GM23248 (cell line): ENCODE measurements at regions not wholly inside any gene's neighbourhood (a gene's known extent, or its start where the extent isn't known, plus 50 kb on each side); places are given as distances from the start of the nearest gene placed in this dataset.
A peak's percentile ranks its signal among the peaks of the same experiment; 100 is the strongest.

Experiments
- DNase-seq: peaks from one replicate; pipeline ENCODE4 v3.0.0-alpha.2; 2015
- H2AFZ ChIP-seq: fragments of 200-600 bp; sonication (generic); 2 replicates; pipeline ENCODE4 v1.6.1; 2016; ENCODE audit warnings: antibody characterized with exemption
- H3F3A ChIP-seq: fragments of 200-600 bp; sonication (generic); 2 replicates; pipeline ENCODE4 v1.6.1; 2016; ENCODE audit warnings: mild to moderate bottlenecking, antibody characterized with exemption, mixed run types; ENCODE audit not compliant: insufficient read depth
- H3K27ac ChIP-seq: fragments of 200-600 bp; sonication (generic); 2 replicates; pipeline ENCODE4 v1.5.1; 2016; ENCODE audit warnings: mild to moderate bottlenecking
- H3K27me3 ChIP-seq: fragments of 200-600 bp; sonication (generic); replicated peaks from 2 replicates; pipeline ENCODE4 v1.6.1; 2016; ENCODE audit warnings: mild to moderate bottlenecking; ENCODE audit not compliant: insufficient read depth
- H3K36me3 ChIP-seq: fragments of 200-600 bp; sonication (generic); 2 replicates; pipeline ENCODE4 v1.6.1; 2016; ENCODE audit warnings: low read depth, mild to moderate bottlenecking
- H3K4me1 ChIP-seq: fragments of 200-600 bp; sonication (generic); 2 replicates; pipeline ENCODE4 v1.6.1; 2016; ENCODE audit warnings: mild to moderate bottlenecking; ENCODE audit not compliant: insufficient read depth
- H3K4me2 ChIP-seq: fragments of 200-600 bp; sonication (generic); one replicate; pipeline ENCODE4 v1.6.1; 2016; ENCODE audit warnings: mild to moderate bottlenecking; ENCODE audit not compliant: unreplicated experiment
- H3K4me3 ChIP-seq: fragments of 200-600 bp; sonication (generic); 2 replicates; pipeline ENCODE4 v1.5.1; 2016; ENCODE audit warnings: mild to moderate bottlenecking
- H3K79me2 ChIP-seq: fragments of 200-600 bp; sonication (generic); 2 replicates; pipeline ENCODE4 v1.6.1; 2016; ENCODE audit warnings: mild to moderate bottlenecking; ENCODE audit not compliant: insufficient read depth
- H3K9ac ChIP-seq: fragments of 200-600 bp; sonication (generic); 2 replicates; pipeline ENCODE4 v1.6.1; 2016; ENCODE audit warnings: mild to moderate bottlenecking
- H3K9me2 ChIP-seq: fragments of 200-600 bp; sonication (generic); 2 replicates; pipeline ENCODE4 v1.6.1; 2016; ENCODE audit warnings: mixed run types, mild to moderate bottlenecking, moderate library complexity; ENCODE audit not compliant: insufficient read depth
- H3K9me3 ChIP-seq: fragments of 200-600 bp; sonication (generic); one replicate; pipeline ENCODE4 v1.6.1; 2017; ENCODE audit warnings: low read depth
- H4K20me1 ChIP-seq: fragments of 200-600 bp; sonication (generic); 2 replicates; pipeline ENCODE4 v1.6.0; 2016; ENCODE audit not compliant: insufficient read depth
- EZH2 ChIP-seq: fragments of 200-600 bp; sonication (generic); IDR thresholded peaks from 2 replicates; pipeline ENCODE4 v1.6.1; 2018; ENCODE audit warnings: antibody characterized with exemption, mild to moderate bottlenecking; ENCODE audit not compliant: insufficient read depth, poor library complexity, severe bottlenecking
- EZH2phosphoT487 ChIP-seq: fragments of 200-600 bp; sonication (generic); IDR thresholded peaks from 2 replicates; pipeline ENCODE4 v1.6.1; 2018; ENCODE audit warnings: antibody characterized with exemption, moderate library complexity, mild to moderate bottlenecking, low read depth; ENCODE audit not compliant: insufficient read depth
- WGBS, 2 experiments: methylation state at CpG; one replicate each; pipeline ENCODE4 v1.1.6; 2015 to 2017; ENCODE audit warnings: low lambda C conversion rate in 2 of 2, low coverage in 1 of 2; ENCODE audit errors: missing lambda C conversion rate in 2 of 2; 5-methylcytosine and 5-hydroxymethylcytosine counted together
- in situ Hi-C: fragments of 300-500 bp; cut with MboI; formaldehyde crosslinking; loops from 2 replicates; pipeline ENCODE4 v1.15.0; 2020

- Histone ChIP-seq H3K4me3 (no peak overlapping the region), H3K4me2 (no peak overlapping the region), H3K4me1 (peaks cover 14% of the 10 kb centered on the region), H3K27me3 (no peaks in the 10 kb centered on the region), H3K36me3 (no peaks in the 10 kb centered on the region), H3K9me2 (no peaks in the 10 kb centered on the region), H3K79me2 (no peaks in the 10 kb centered on the region), H3K9ac (no peak overlapping the region), H3K9me3 (no peaks in the 10 kb centered on the region), H2AFZ (no peak overlapping the region), H3K27ac (no peak overlapping the region), H3F3A (peaks cover 9% of the 10 kb centered on the region; the same call in 1 of the 2 replicates), H4K20me1 (no peaks in the 10 kb centered on the region)
- in situ Hi-C loops = no loop called here
- TF ChIP-seq EZH2phosphoT487 (no peak), EZH2 (no peak)
- WGBS, 2 experiments = 90 to 93% methylated on average over 5 of the region's 5 CpGs
- DNase-seq = no peak
Measured at GRCh38 chr5:54832858-54833257, 152.5 kb downstream of the ESM1 start.

- Histone ChIP-seq H3K4me3 (no peak overlapping the region), H3K9ac (no peak overlapping the region), H3K36me3 (no peaks in the 10 kb centered on the region), H2AFZ (no peak overlapping the region), H3K9me2 (no peaks in the 10 kb centered on the region), H3K27me3 (no peaks in the 10 kb centered on the region), H3K4me1 (peaks cover 14% of the 10 kb centered on the region), H3K27ac (no peak overlapping the region), H3K4me2 (no peak overlapping the region), H3K9me3 (no peaks in the 10 kb centered on the region), H3K79me2 (no peaks in the 10 kb centered on the region), H4K20me1 (no peaks in the 10 kb centered on the region), H3F3A (peaks cover 9% of the 10 kb centered on the region; the same call in 1 of the 2 replicates)
- 93 to 97% methylated on average over 2 of the region's 2 CpGs for WGBS, 2 experiments
- in situ Hi-C loops = no loop called here
- peak; percentile 20 for DNase-seq
- TF ChIP-seq EZH2phosphoT487 = no peak
- no peak for TF ChIP-seq EZH2
Measured at GRCh38 chr5:54832045-54832444, 153.3 kb downstream of the ESM1 start.

DNA sequence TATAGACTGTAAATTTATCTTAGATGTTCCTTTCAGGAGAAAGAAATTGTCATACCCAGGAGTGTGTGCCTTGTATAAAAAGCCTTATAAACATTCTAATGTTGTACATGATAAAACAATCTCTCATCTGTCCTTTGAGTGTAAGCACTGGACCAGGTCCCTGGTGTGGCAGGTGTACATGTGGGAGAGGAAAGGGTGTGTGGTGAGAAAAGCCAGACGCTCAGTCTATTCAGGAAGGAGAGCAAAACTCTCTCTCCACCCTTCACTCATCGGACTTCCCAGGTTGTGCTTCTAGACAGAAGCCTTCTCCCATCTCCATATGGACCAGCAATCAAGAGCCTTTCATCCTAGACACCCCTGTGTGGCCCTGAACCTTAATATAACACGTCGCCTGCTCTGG, 154.2 kb downstream of the ESM1 start:
- Histone ChIP-seq H2AFZ (no peak overlapping the region), H3K36me3 (no peaks in the 10 kb centered on the region), H3K27ac (no peak overlapping the region), H3K27me3 (no peaks in the 10 kb centered on the region), H4K20me1 (no peaks in the 10 kb centered on the region), H3K9me3 (no peaks in the 10 kb centered on the region), H3K4me3 (no peak overlapping the region), H3K4me1 (peaks cover 10% of the 10 kb centered on the region), H3K79me2 (no peaks in the 10 kb centered on the region), H3K9me2 (no peaks in the 10 kb centered on the region), H3K4me2 (no peak overlapping the region), H3F3A (peaks cover 9% of the 10 kb centered on the region; the same call in 1 of the 2 replicates), H3K9ac (no peak overlapping the region)
- in situ Hi-C loops = no loop called here
- TF ChIP-seq EZH2phosphoT487 (no peak), EZH2 (no peak)
- 85 to 89% methylated on average over 4 of the region's 4 CpGs for WGBS, 2 experiments
- DNase-seq = no peak

DNA sequence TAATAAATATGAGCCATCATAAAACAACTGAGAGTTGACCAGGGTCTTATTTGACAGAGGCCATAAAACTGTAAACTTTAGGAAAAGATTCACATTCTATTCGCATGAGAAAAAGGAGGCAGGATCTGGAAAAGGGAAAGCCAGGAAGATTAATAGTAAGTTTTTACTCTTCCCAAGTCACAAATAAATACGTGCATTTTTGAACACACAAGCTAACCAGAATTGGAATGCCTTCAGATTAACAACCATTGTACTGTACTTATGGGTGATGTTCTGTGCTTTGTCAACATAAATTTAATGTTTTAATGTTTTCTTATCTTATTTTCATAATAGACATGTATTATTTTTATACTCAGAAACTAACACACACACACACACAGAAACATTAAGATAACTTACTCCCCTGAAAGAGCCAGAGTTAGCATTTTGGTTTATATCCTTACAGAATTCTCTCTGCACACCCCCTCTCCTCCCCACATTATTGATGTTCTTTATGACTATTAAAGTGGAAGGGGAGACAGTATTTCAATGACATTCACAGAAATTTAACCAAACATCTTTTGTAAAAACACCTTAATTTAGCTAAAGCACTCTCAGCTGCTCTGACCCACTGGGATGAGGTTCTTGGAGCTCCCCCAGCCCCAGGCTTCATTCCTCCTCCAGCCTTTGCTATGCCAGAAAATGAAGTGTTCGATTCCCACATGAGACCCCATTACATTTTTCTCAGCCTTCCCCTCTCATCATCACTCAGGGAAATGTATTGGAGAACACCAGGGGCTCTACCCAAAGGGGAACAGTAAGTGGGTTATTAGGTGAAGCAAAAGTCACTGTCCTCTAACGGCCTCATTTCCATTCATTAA, 155.5 kb downstream of the ESM1 start:
- Histone ChIP-seq H3K9ac (no peak overlapping the region), H3K9me3 (no peaks in the 10 kb centered on the region), H3F3A (peaks cover 9% of the 10 kb centered on the region; the same call in 1 of the 2 replicates), H2AFZ (no peak overlapping the region), H3K27me3 (no peaks in the 10 kb centered on the region), H3K4me1 (peaks cover 5% of the 10 kb centered on the region), H4K20me1 (no peaks in the 10 kb centered on the region), H3K27ac (no peak overlapping the region), H3K4me3 (no peak overlapping the region), H3K79me2 (no peaks in the 10 kb centered on the region), H3K36me3 (no peaks in the 10 kb centered on the region), H3K9me2 (no peaks in the 10 kb centered on the region), H3K4me2 (no peak overlapping the region)
- in situ Hi-C loops = no loop called here
- no peak for TF ChIP-seq EZH2phosphoT487
- no peak for TF ChIP-seq EZH2
- DNase-seq = no peak
- 55 to 67% methylated on average over 4 of the region's 4 CpGs for WGBS, 2 experiments
